Urothelium cell line (cell line): ENCODE measurements at regions not wholly inside any gene's neighbourhood (a gene's known extent, or its start where the extent isn't known, plus 50 kb on each side); places are given as distances from the start of the nearest gene placed in this dataset.
A peak's percentile ranks its signal among the peaks of the same experiment; 100 is the strongest.

Source experiments
- DNase-seq: peaks from one replicate; pipeline ENCODE4 v3.0.0; 2011; ENCODE audit warnings: low spot score, mixed read lengths
- FAIRE-seq: peaks from 2 replicates; lab custom pipeline; 2011; peaks lifted over from hg19 to GRCh38; lab: Jason Lieb, UNC

- DNase-seq (peak; percentile 96), FAIRE-seq (peak; percentile 81)
Measured at GRCh38 chr2:64767670-64768468, 114.2 kb upstream of the SERTAD2 start.

DNA sequence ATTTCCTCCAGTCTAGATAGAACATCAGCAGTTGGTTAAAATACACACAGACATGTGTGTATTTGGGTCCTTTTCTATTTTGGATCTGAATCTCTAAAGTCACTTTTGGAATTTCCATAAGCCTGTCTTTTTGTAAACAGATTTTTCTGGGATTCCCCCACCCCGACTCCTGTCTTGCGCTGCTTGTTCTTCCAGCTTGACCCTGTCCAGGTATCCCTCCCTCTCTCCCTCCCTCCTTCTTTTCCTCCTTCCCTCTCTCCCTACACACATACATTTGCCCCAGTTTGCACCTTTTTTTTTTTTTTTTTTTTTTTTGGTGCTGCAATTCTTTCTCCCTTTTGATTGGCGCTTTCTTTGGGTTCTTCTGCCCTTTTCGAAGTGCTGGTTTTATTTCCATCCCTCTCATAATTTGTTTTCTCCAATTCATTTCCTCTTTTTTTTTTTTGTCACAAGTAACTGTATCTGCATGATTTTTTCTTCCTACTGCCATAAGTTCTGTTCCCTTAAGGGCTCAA is 114.8 kb upstream of the SERTAD2 start:
- DNase-seq (no peak), FAIRE-seq (no peak)

DNA sequence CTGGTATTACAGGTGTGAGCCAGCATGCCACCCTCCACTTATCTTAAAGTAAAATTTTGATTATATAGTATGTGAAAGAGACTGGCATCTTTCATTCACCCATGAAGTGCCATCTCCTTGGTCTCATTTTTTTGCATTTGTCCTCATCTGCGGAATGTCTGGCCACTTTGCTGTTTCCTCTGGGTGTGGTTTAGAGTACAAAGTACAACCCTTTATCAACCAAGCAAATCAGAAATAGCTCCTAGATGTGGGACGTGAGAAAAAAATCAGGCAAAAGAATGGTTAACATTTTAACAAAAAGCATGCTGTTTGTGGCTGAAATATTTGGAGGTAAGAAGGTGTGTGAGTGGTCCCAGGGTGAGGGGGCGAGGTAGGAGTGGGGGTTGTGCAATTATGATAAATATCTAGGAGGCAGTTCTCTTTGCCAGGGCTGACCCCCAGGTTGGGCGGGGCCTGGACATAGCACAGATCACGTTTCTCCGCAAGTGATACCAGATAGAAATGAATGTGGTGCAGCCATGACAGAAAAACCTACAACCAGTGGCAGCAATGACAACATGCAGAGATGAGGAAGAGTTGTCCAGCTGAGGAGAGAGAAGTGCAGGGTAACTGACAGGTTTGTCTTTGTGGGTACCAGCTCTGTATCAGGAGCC is 115.8 kb upstream of the SERTAD2 start:
- peak; percentile 82 for FAIRE-seq
- DNase-seq = no peak

DNA sequence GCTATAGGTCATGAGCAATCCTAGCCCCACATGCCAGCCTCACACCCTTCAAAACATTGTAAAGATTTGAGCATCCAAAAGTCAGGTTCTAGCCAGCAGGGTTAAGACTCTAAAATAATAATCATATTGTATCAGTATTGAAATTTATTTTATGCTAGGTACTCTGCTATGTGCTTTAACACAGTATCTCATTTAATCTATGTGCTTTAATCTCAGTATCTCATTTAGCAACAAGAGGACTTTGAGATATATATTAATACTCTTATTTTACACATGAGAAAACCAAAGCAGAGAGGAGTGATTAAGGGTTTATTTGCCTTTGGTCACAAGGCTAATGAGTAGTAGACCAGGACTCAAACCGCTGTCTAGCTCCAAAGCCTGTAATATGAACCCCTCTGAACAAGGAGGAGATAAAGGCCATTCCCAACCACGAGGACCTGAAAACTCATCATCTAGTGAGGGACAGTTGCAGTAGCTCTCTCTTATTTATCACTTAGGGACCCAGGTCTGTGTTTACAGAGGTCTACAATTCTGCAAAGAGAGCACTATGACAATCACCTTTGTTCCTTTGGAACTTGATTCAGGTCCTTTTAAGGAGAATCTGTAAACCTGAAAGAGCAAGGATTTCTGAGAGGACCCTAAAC is 116.5 kb upstream of the SERTAD2 start:
- no peak for DNase-seq
- FAIRE-seq = no peak

GRCh38 chr2:64770781-64771334 is 117.1 kb upstream of the SERTAD2 start:
- DNase-seq = peak; percentile 71
- FAIRE-seq = peak; percentile 23

DNA sequence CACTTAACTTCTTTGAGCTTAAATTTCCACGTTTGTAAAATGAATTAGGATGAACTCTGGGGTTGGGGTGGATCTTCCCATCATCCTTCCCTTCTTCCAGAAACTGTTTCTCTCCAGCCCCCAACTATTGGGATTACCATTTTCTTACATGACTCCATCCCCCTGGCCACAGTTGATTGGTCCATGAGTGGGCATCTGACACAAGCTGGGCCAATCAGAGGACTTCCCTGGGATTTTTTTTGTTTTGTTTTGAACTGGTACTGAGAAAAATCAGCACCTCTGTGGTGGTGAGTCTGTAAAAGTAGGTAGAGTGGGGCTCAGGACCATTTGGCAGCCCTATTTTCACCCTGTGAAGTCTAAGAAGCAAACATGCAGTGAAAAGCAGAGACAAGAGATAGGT is 118.0 kb upstream of the SERTAD2 start:
- DNase-seq (no peak), FAIRE-seq (no peak)

GRCh38 chr2:64773461-64774118 is 119.9 kb upstream of the SERTAD2 start:
- DNase-seq (no peak), FAIRE-seq (no peak)

- DNase-seq = no peak
- FAIRE-seq = no peak
Measured at GRCh38 chr2:64777841-64778240, 124.1 kb upstream of the SERTAD2 start.

- no peak for FAIRE-seq
- peak; percentile 54 for DNase-seq
Measured at GRCh38 chr2:64779117-64779690, 125.5 kb upstream of the SERTAD2 start.

- no peak for DNase-seq
- FAIRE-seq = no peak
Measured at GRCh38 chr2:64780041-64780440, 126.3 kb upstream of the SERTAD2 start.

GRCh38 chr2:64781711-64782390 is 128.1 kb upstream of the SERTAD2 start:
- DNase-seq = no peak
- no peak for FAIRE-seq

GRCh38 chr2:64784168-64785061 is 130.7 kb upstream of the SERTAD2 start:
- FAIRE-seq (no peak), DNase-seq (no peak)

- FAIRE-seq (no peak), DNase-seq (no peak)
Measured at GRCh38 chr2:64785245-64785644, 131.5 kb upstream of the SERTAD2 start.

- FAIRE-seq (no peak), DNase-seq (no peak)
Measured at GRCh38 chr2:64786343-64787018, 132.8 kb upstream of the SERTAD2 start.

- no peak for DNase-seq
- FAIRE-seq = no peak
Measured at GRCh38 chr2:64787019-64787365, 133.3 kb upstream of the SERTAD2 start.

GRCh38 chr2:64787698-64788097 is 134.0 kb upstream of the SERTAD2 start:
- DNase-seq = no peak
- no peak for FAIRE-seq

- DNase-seq (no peak), FAIRE-seq (peak; percentile 56)
Measured at GRCh38 chr2:64789466-64790320, 136.0 kb upstream of the SERTAD2 start.

GRCh38 chr2:64792300-64792699 is 138.6 kb upstream of the SERTAD2 start:
- no peak for DNase-seq
- FAIRE-seq = no peak
